CD4-positive, CD25-positive, alpha-beta regulatory T cell (primary cell): ENCODE measurements at regions not wholly inside any gene's neighbourhood (a gene's known extent, or its start where the extent isn't known, plus 50 kb on each side); places are given as distances from the start of the nearest gene placed in this dataset.

ENCODE experiments used
- ATAC-seq, 2 donors: fragments of 150-1000 bp; cut with Tn5 transposase; one replicate each; pipeline ENCODE4 v1.10.0; 2021; ENCODE audit warnings: low read depth in 2 of 2, moderate number of reproducible peaks in 2 of 2, moderate library complexity in 1 of 2
- DNase-seq, 3 donors: peaks; one replicate each; pipeline versions ENCODE4 v3.0.0 to v3.0.0-alpha.2; 2012 to 2022; ENCODE audit warnings: mixed read lengths in 1 of 3
- H3K27ac ChIP-seq: one replicate; pipeline ENCODE4 v1.7.0; 2013; ENCODE audit warnings: mild to moderate bottlenecking, low read length; ENCODE audit not compliant: insufficient read depth, poor library complexity, severe bottlenecking
- H3K27me3 ChIP-seq: one replicate; pipeline ENCODE4 v1.7.0; 2013; ENCODE audit warnings: low read length; ENCODE audit not compliant: control insufficient read depth, insufficient read depth
- H3K36me3 ChIP-seq: one replicate; pipeline ENCODE4 v1.7.0; 2013; ENCODE audit warnings: mild to moderate bottlenecking, low read length, moderate library complexity; ENCODE audit not compliant: control insufficient read depth, insufficient read depth
- H3K4me1 ChIP-seq: 2 replicates; pipeline ENCODE4 v1.7.0; 2013; ENCODE audit warnings: mild to moderate bottlenecking, low read length; ENCODE audit not compliant: insufficient read depth, control insufficient read depth, poor library complexity, severe bottlenecking
- H3K4me3 ChIP-seq: one replicate; pipeline ENCODE4 v1.7.0; 2013; ENCODE audit warnings: low read depth, mild to moderate bottlenecking, low read length, moderate library complexity
- H3K9me3 ChIP-seq, 2 experiments: 1 replicate in 1 of 2; 2 replicates in 1 of 2; pipeline ENCODE4 v1.7.0; 2013; ENCODE audit warnings: low read length in 2 of 2, mild to moderate bottlenecking in 1 of 2, moderate library complexity in 1 of 2; ENCODE audit not compliant: control insufficient read depth in 2 of 2
- H3K27ac Mint-ChIP-seq, 3 donors: one replicate each; pipeline ENCODE4 v1.8.0; 2020 to 2022; ENCODE audit warnings: mild to moderate bottlenecking in 3 of 3, mixed read lengths in 3 of 3, moderate library complexity in 2 of 3
- H3K27me3 Mint-ChIP-seq: one replicate; pipeline ENCODE4 v1.8.0; 2022; ENCODE audit warnings: mild to moderate bottlenecking, mixed read lengths
- H3K36me3 Mint-ChIP-seq: one replicate; pipeline ENCODE4 v1.8.0; 2020; ENCODE audit warnings: mixed read lengths
- H3K4me1 Mint-ChIP-seq, 4 donors: one replicate each; pipeline ENCODE4 v1.8.0; 2020 to 2022; ENCODE audit warnings: mixed read lengths in 4 of 4, mild to moderate bottlenecking in 1 of 4
- H3K4me3 Mint-ChIP-seq, 4 donors: one replicate each; pipeline ENCODE4 v1.8.0; 2020 to 2022; ENCODE audit warnings: mild to moderate bottlenecking in 4 of 4, mixed read lengths in 4 of 4, moderate library complexity in 3 of 4
- H3K9me3 Mint-ChIP-seq, 7 donors: one replicate each; pipeline ENCODE4 v1.8.0; 2020 to 2022; ENCODE audit warnings: mixed read lengths in 7 of 7, mild to moderate bottlenecking in 3 of 7, moderate library complexity in 2 of 7

DNA sequence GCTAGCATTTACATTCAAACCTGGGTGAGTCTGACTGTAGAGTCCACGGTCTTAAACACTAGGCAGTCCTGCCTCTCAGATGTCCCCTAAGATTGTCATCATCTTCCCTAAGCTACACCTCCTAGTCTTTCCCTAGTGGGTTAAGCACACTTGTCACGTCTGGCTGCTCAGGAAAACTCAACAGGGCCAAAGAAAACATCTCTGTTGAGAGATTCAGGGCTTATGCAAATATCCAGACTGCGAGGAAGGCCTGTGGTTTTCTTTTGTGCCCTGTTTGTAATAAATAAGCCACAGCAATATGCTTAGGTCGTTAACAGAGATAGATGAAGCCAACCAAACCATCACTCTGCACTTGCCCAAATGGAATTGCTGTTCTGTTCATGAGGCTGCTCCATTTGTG lies 472.6 kb upstream of the DEPDC1 start:
- Histone ChIP-seq H3K9me3 (no peaks in the 10 kb centered on the region), H3K36me3 (no peaks in the 10 kb centered on the region), H3K4me3 (no peak overlapping the region), H3K27ac (no peak overlapping the region), H3K27me3 (no peaks in the 10 kb centered on the region), H3K4me1 (no peaks in the 10 kb centered on the region)
- DNase-seq (no peak), ATAC-seq (no peak)
- Mint-ChIP-seq H3K27ac (no peak overlapping the region), H3K4me1 (no peaks in the 10 kb centered on the region), H3K27me3 (no peaks in the 10 kb centered on the region), H3K4me3 (no peak overlapping the region), H3K36me3 (no peaks in the 10 kb centered on the region), H3K9me3 (peaks cover 0 to 10% (median 0%) of the 10 kb centered on the region in 7 donors)

DNA sequence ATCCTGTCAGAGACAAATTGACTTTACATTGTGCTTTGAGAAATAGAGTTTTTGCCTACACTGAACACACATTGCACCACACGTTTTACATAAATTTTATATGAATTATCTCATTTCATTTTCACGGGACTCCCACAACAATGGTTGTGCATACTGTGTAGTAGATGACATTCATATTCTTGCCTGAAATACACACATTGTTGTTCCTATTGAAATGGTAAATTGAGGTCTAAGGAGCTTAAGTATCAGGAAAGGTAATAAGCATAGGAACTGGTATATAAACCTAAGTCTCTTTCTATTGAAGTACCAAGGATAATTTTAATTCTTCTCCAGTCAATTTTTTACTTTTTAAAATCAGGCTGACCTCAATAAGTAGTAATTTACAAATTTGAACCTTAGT lies 473.7 kb upstream of the DEPDC1 start:
- peaks cover 0 to 4% (median 0%) of the 10 kb centered on the region in 7 donors for H3K9me3 Mint-ChIP-seq
- H3K27ac Mint-ChIP-seq = no peak overlapping the region
- Histone ChIP-seq H3K27me3 (no peaks in the 10 kb centered on the region), H3K4me1 (no peaks in the 10 kb centered on the region), H3K4me3 (no peak overlapping the region), H3K27ac (no peak overlapping the region), H3K9me3 (no peaks in the 10 kb centered on the region), H3K36me3 (no peaks in the 10 kb centered on the region)
- no peaks in the 10 kb centered on the region for H3K36me3 Mint-ChIP-seq
- ATAC-seq = no peak
- H3K4me3 Mint-ChIP-seq = no peak overlapping the region
- DNase-seq = no peak
- H3K27me3 Mint-ChIP-seq = no peaks in the 10 kb centered on the region
- H3K4me1 Mint-ChIP-seq = no peaks in the 10 kb centered on the region

DNA sequence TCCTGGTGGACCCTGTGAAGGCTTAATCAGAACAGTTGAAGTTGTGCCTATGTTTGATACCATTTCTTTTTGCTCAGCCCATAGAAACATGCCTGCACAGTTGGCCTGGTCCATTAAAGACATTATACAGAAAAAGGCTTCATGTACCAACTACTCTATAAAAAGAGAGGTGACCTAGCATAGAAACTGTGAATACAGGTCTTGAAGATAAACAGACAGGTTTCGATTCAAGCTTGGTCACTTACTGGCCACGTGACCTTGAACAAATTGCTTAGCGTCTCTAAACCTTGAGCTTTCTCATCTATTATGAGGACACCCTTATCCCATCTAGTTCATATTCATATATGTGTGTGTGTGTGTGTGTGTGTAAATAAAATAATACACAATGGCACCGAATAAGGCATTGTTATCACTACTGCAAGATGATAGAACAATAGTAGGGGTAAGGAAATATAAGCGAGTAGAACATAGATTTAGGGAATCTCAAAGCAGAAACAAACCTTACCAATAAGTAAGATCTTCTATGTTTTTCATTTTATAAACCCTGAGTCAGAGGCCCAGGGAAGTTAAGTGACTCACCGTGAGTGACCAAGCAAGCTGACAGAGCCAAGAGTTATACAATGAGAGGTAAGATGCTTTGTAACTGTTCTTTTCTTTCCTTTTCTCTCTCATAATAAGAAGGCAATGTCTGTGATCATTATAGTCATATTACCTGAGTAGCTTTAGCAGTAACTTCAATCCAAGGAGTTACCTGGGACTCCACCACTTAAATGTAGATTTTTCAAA lies 476.8 kb upstream of the DEPDC1 start:
- Mint-ChIP-seq H3K36me3 (no peaks in the 10 kb centered on the region), H3K27ac (no peak overlapping the region), H3K27me3 (no peaks in the 10 kb centered on the region), H3K4me3 (no peak overlapping the region), H3K4me1 (no peaks in the 10 kb centered on the region), H3K9me3 (no peaks in the 10 kb centered on the region)
- no peaks in the 10 kb centered on the region for H3K27me3 ChIP-seq
- no peaks in the 10 kb centered on the region for H3K36me3 ChIP-seq
- no peaks in the 10 kb centered on the region for H3K4me1 ChIP-seq
- H3K4me3 ChIP-seq = no peak overlapping the region
- ATAC-seq (no peak), DNase-seq (no peak)
- H3K27ac ChIP-seq = no peak overlapping the region
- no peaks in the 10 kb centered on the region for H3K9me3 ChIP-seq

DNA sequence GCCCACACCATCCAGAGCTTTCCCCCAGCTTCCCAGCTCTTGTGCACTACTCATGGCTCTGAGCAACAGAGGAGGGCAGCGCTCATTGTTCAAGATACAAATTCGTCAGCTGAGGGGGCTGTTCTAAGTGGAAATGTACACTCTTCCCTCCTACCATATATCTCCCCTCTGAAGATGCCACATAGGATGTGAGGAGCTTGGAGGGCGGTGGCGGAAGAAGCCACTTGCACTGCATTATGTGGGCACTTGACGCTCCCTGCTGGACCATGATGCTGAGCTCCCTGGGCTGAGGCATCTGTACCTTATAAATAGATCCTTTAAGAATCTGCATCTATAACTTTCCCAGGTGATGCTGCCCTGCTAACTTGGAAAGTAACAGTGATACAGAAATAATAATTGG lies 477.6 kb upstream of the DEPDC1 start:
- ATAC-seq (no peak), DNase-seq (no peak)
- Mint-ChIP-seq H3K36me3 (no peaks in the 10 kb centered on the region), H3K9me3 (no peaks in the 10 kb centered on the region), H3K4me1 (no peaks in the 10 kb centered on the region), H3K4me3 (no peak overlapping the region), H3K27ac (no peak overlapping the region), H3K27me3 (no peaks in the 10 kb centered on the region)
- Histone ChIP-seq H3K27me3 (no peaks in the 10 kb centered on the region), H3K9me3 (no peaks in the 10 kb centered on the region), H3K4me1 (no peaks in the 10 kb centered on the region), H3K4me3 (no peak overlapping the region), H3K27ac (no peak overlapping the region), H3K36me3 (no peaks in the 10 kb centered on the region)

DNA sequence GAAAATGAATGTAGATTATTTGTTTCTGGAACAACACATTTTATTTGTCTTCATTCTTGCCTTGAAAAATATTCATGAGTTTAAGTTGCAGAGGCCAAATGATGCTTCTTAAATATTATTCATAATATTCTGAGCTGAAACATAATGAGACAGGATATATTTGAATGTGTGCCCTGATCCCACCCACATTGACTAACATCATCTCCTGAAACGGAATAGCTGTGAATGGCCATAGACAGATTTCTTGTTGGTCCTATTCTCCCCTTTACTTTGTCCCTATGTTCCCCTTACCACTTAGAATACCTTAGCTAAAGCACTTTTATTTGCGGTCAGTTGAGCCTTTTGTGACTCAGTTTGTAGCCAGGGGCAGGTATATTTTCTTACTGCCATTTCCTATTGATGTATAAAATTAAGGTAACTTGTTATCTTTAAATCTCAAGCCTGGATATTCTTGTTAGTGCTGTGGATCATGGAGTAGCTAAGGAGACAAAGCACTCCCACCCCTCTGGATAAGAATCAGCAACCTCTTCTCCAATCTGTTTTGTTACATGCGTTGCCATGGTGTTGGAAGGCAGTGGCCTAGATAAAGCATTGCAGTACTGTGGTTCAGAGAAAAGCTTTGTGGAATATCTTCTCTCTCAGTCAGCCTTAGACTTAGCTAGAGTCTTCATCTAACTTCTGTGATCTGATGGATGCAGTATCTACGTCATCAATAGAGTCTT lies 478.5 kb upstream of the DEPDC1 start:
- no peaks in the 10 kb centered on the region for H3K36me3 Mint-ChIP-seq
- no peak overlapping the region for H3K27ac ChIP-seq

DNA sequence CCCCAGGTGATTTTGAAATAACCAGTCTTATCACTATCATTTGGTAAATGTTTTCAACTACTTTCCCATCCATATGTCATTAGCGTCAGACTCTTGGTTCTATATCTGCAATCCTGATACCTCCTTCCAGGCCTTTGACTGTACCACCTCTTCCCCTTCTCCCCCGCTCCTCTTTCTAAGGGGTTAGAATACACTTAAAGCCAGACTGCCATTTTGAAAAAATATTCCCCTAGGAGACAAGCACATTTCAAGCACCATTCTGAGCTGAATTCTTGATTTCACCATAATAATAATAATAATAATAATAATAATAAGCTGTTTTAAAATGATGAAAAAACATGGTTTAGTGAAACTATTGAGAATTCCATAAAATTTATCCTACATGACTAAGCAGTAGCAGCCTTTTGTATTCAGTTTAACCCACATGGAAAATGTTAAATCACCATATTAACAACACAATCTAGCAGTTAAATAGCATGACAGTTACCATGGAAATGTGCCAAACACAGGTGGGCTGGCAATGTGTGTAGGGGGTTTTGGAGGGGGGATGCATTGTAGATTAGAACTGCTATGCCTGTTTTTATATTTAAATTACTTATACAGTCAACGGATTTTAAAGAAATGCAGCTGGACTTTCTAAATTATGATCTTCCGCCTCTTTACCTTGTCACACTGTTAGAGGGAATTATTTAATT lies 480.2 kb upstream of the DEPDC1 start:
- no peaks in the 10 kb centered on the region for H3K27me3 Mint-ChIP-seq
- no peaks in the 10 kb centered on the region for H3K4me1 ChIP-seq
- ATAC-seq (no peak), DNase-seq (no peak)
- H3K4me3 ChIP-seq = no peak overlapping the region
- H3K9me3 Mint-ChIP-seq = peaks cover 0 to 4% (median 1%) of the 10 kb centered on the region in 7 donors
- H3K27ac Mint-ChIP-seq = no peak overlapping the region
- H3K4me1 Mint-ChIP-seq = no peaks in the 10 kb centered on the region
- H3K9me3 ChIP-seq = no peaks in the 10 kb centered on the region
- no peak overlapping the region for H3K27ac ChIP-seq
- H3K27me3 ChIP-seq = no peaks in the 10 kb centered on the region
- H3K36me3 Mint-ChIP-seq = no peaks in the 10 kb centered on the region
- no peaks in the 10 kb centered on the region for H3K36me3 ChIP-seq
- H3K4me3 Mint-ChIP-seq = no peak overlapping the region

More for the DNA sequence above, 478.5 kb upstream of the DEPDC1 start:
- Mint-ChIP-seq H3K4me3 (no peak overlapping the region), H3K9me3 (peaks cover 0 to 1% (median 0%) of the 10 kb centered on the region in 7 donors), H3K27ac (no peak overlapping the region), H3K27me3 (no peaks in the 10 kb centered on the region), H3K4me1 (no peaks in the 10 kb centered on the region)
- Histone ChIP-seq H3K4me3 (no peak overlapping the region), H3K9me3 (no peaks in the 10 kb centered on the region), H3K36me3 (no peaks in the 10 kb centered on the region), H3K27me3 (no peaks in the 10 kb centered on the region), H3K4me1 (no peaks in the 10 kb centered on the region)
- DNase-seq (no peak), ATAC-seq (no peak)

DNA sequence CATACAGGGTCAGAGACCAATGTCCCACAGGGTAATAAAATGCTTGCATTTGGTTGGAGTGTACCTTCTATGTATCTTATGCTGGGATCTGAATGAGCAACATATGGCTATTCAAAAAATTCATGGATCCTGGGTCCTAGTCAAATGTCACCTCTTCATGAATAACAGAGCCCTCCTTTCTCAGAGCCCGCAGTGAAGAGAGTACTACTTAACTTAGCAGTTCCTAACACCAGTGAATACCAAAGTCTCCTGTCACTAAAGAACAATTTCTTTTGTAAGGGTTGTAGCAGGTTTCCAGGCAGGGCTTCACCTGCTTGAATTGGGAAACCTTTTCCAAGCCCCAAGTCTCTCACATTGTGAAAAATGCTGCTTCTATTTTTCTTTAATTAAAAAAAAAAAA lies 483.0 kb upstream of the DEPDC1 start:
- Histone ChIP-seq H3K36me3 (no peaks in the 10 kb centered on the region), H3K27ac (no peak overlapping the region), H3K4me1 (no peaks in the 10 kb centered on the region), H3K9me3 (peaks cover 0 to 2% of the 10 kb centered on the region in 2 experiments), H3K27me3 (no peaks in the 10 kb centered on the region), H3K4me3 (no peak overlapping the region)
- Mint-ChIP-seq H3K9me3 (peaks cover 0 to 8% (median 3%) of the 10 kb centered on the region in 7 donors), H3K27me3 (no peaks in the 10 kb centered on the region), H3K36me3 (no peaks in the 10 kb centered on the region), H3K4me1 (no peaks in the 10 kb centered on the region), H3K27ac (no peak overlapping the region), H3K4me3 (no peak overlapping the region)
- ATAC-seq (no peak), DNase-seq (no peak)
